ENCODE measurements at regions not wholly inside any gene's neighbourhood (a gene's known extent, or its start where the extent isn't known, plus 50 kb on each side); places are given as distances from the start of the nearest gene placed in this dataset.

DNA sequence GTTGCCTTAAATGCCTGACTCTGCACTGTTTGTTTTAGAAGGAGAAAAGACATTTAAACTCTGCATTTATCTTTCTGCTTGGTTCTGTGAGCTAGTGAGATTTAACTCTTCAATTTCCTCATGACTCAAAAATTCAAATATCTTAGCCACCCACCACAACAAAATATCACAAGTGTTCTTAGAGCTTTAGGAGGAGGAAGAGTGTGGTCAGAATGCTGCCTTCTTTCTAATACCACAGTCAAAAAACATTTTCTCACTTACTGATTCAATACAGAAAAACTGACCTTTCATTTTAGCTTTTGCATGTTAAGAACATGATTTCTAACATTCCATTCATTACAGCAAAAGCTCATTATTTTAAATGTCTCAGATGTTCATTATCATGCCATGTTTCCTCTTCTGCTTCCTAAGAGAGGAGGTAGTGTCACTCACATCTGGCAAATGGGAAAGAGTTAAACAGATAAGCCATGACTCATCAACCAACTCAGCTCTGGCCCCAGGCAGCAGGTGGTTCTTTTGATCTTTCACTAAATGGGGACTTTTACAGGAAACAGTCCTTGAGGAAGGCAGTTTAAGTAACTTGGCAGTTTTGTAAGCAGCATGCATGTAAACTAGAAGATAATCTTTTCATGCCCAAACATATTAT is 56.4 kb upstream of the RNU6-8 start:
- TF ChIP-seq POLR2A (IDR thresholded peaks at IDR 0.05; ENCODE audit: low read length) (no peak), GATA1 (IDR thresholded peaks at IDR 0.05; ENCODE audit: low read depth, low read length) (no peak)

Measured in erythroblast (primary cell).